ENCODE measurements at regions not wholly inside any gene's neighbourhood (a gene's known extent, or its start where the extent isn't known, plus 50 kb on each side); places are given as distances from the start of the nearest gene placed in this dataset.

- H3K4me3 ChIP-seq, result no peak overlapping the region
- in situ Hi-C loops (cut with MboI; ENCODE audit: low pct_unique_long_range_greater_than_20kb in 2 of 9, low sequenced_read_pairs in 9 of 9, unreplicated experiment in 9 of 9), result loop anchor here in 2 of 9 experiments (25.0 kb wide), 2 partner anchors 113 to 487 kb away; no protein-coding TSS in a partner anchor
- H3K27ac ChIP-seq, result no peak overlapping the region
- ATAC-seq (replicated peaks in 6 of 8), result no peak
- no peaks in the 10 kb centered on the region for H3K4me1 ChIP-seq (replicated peaks in 1 of 2)
- WGBS, 10 experiments, result 50 to 100% (median 91%) methylated on average over 1 to 2 of the region's 2 CpGs; no CpG with 5 or more reads in 6 of the 10 experiments
These were observed 168.8 kb upstream of the ST8SIA2 start for GRCh38 chr15:92224843-92225242.

DNA sequence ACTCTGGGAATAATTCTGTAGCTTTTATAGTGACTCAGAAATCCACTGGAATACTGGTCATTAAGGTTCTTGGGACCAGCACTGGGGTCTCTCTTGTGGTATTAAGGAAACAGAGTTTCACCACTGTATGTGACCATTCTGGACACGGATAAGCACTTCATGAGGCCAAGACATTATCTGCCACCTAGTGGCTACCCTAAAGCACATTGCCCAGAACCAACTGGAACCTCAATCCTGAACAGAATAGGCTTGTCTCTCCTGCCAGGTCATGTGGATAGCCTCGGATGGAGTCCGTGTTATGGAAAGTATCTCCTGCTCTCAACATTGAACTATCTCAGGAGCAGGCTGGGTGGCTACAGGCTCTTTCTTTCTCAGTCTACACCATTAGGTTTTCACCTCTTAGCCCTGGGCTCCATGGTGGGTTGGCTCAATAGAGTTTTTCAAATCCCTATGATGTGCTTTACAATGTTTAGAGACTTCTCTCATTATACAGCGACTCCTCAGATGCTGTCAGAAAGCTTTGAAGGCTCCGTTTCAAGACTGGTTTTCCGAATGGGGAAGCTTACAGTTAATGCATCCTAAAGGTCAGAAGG lies 167.6 kb upstream of the ST8SIA2 start:
- in situ Hi-C loops (cut with MboI; ENCODE audit: low pct_unique_long_range_greater_than_20kb in 2 of 9, low sequenced_read_pairs in 9 of 9, unreplicated experiment in 9 of 9), result loop anchor here in 1 of 9 experiments (25.0 kb wide), 1 partner anchor 486 kb away; no protein-coding TSS in a partner anchor
- Histone ChIP-seq H3K4me3 (no peak overlapping the region), H3K27ac (no peak overlapping the region), H3K4me1 (replicated peaks in 1 of 2) (no peaks in the 10 kb centered on the region)
- ATAC-seq (replicated peaks in 6 of 8), result peak in 4 of 8 experiments; percentile 27 to 95 (median 84)
- 0 to 80% (median 43%) methylated on average over 1 to 6 of the region's 6 CpGs for WGBS, 10 experiments

- in situ Hi-C loops (cut with MboI; ENCODE audit: low pct_unique_long_range_greater_than_20kb in 2 of 9, low sequenced_read_pairs in 9 of 9, unreplicated experiment in 9 of 9), result loop anchor here in 1 of 9 experiments (25.0 kb wide), 1 partner anchor 483 kb away; no protein-coding TSS in a partner anchor
- ATAC-seq (replicated peaks in 6 of 8), result no peak
- H3K4me1 ChIP-seq (replicated peaks in 1 of 2), result no peaks in the 10 kb centered on the region
- 0 to 92% (median 47%) methylated on average over 2 of the region's 2 CpGs; no CpG with 5 or more reads in 1 of the 10 experiments for WGBS, 10 experiments
- no peak overlapping the region for H3K27ac ChIP-seq
- H3K4me3 ChIP-seq, result no peak overlapping the region
These were observed 164.9 kb upstream of the ST8SIA2 start for GRCh38 chr15:92228830-92229229.

- H3K27ac ChIP-seq, result no peak overlapping the region
- WGBS, 10 experiments, result 14 to 100% (median 56%) methylated on average over 2 to 4 of the region's 4 CpGs
- in situ Hi-C loops (cut with MboI; ENCODE audit: low pct_unique_long_range_greater_than_20kb in 2 of 9, low sequenced_read_pairs in 9 of 9, unreplicated experiment in 9 of 9), result loop anchor here in 1 of 9 experiments (25.0 kb wide), 1 partner anchor 481 kb away; no protein-coding TSS in a partner anchor
- H3K4me3 ChIP-seq, result no peak overlapping the region
- ATAC-seq (replicated peaks in 6 of 8), result no peak
- no peaks in the 10 kb centered on the region for H3K4me1 ChIP-seq (replicated peaks in 1 of 2)
These were observed 162.2 kb upstream of the ST8SIA2 start for GRCh38 chr15:92231461-92231860.

- no peak overlapping the region for H3K27ac ChIP-seq
- in situ Hi-C loops (cut with MboI; ENCODE audit: low pct_unique_long_range_greater_than_20kb in 2 of 9, low sequenced_read_pairs in 9 of 9, unreplicated experiment in 9 of 9), result loop anchor here in 1 of 9 experiments (25.0 kb wide), 1 partner anchor 480 kb away; no protein-coding TSS in a partner anchor
- no peaks in the 10 kb centered on the region for H3K4me1 ChIP-seq (replicated peaks in 1 of 2)
- no peak overlapping the region for H3K4me3 ChIP-seq
- WGBS, 10 experiments, result 22 to 90% (median 50%) methylated on average over 1 to 6 of the region's 7 CpGs; no CpG with 5 or more reads in 3 of the 10 experiments
- no peak for ATAC-seq (replicated peaks in 6 of 8)
These were observed 161.4 kb upstream of the ST8SIA2 start for GRCh38 chr15:92232317-92232716.

DNA sequence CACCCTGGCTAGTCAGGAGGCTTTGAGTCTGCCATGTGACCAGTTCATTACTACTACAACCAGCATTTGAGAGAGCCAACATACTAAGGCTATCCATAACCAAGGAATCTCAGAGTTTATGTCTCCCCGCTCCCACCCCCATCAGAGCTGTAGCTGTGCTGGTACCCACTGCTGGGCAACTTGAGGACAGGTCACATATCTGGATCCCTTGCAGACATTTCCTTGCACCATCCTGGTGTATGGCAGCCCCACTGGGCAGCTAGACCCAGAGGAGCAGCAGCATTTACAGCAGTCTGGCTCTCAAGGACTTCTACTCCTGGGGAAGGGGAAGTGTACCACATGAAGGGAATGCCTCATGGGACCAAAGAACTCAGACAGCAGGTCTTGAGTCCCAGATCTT lies 160.8 kb upstream of the ST8SIA2 start:
- Histone ChIP-seq H3K4me3 (no peak overlapping the region), H3K4me1 (replicated peaks in 1 of 2) (no peaks in the 10 kb centered on the region), H3K27ac (no peak overlapping the region)
- 33 to 100% (median 100%) methylated on average over 1 of the region's 1 CpG; no CpG with 5 or more reads in 5 of the 10 experiments for WGBS, 10 experiments
- in situ Hi-C loops (cut with MboI; ENCODE audit: low pct_unique_long_range_greater_than_20kb in 2 of 9, low sequenced_read_pairs in 9 of 9, unreplicated experiment in 9 of 9), result loop anchor here in 1 of 9 experiments (25.0 kb wide), 1 partner anchor 479 kb away; no protein-coding TSS in a partner anchor
- ATAC-seq (replicated peaks in 6 of 8), result no peak

DNA sequence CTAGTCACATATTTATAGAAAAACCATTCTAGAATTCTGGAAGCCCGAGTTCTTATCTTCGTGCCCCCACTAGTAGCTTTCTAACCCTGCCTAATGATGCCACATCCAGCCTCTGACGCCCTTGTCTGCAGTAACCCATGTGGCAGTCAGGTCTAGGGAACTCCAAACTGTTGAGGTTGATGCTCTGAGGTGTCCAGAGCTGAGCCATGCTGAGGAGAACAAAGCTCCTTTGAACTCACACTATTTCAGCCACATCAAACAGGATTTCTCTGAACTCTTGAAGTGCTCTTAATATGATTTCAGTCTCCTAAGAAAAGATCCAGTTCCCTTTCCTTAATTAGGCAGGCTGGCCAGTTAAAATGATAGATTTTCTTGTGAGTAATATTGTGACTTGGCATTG lies 150.5 kb upstream of the ST8SIA2 start:
- WGBS, 10 experiments, result 0 to 100% (median 60%) methylated on average over 1 to 3 of the region's 3 CpGs; no CpG with 5 or more reads in 1 of the 10 experiments
- in situ Hi-C loops (cut with MboI; ENCODE audit: low pct_unique_long_range_greater_than_20kb in 2 of 9, low sequenced_read_pairs in 9 of 9, unreplicated experiment in 9 of 9), result loop anchor here in 1 of 9 experiments (25.0 kb wide), 1 partner anchor 469 kb away; no protein-coding TSS in a partner anchor
- no peak for ATAC-seq (replicated peaks in 6 of 8)
- Histone ChIP-seq H3K4me1 (replicated peaks in 1 of 2) (no peaks in the 10 kb centered on the region), H3K4me3 (no peak overlapping the region), H3K27ac (no peak overlapping the region)

DNA sequence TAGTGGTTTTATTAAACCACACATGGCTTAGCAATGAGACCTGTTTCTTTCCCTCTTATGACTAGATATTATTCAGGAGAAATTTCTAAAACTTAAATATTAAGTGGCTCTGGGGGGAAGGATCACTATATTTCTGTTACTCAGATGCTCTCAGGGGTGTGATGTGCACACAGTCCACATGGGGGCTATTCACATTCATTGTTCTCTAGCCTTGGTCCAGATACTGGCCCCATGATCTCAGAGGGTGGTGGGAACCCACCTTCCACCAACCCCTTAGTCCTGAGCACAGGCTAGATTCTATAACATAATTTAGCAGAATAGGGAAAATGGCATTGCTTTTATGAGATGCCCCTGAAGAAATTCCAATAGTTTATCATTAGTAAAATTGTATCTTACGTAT lies 149.0 kb upstream of the ST8SIA2 start:
- Histone ChIP-seq H3K4me1 (replicated peaks in 1 of 2) (no peaks in the 10 kb centered on the region), H3K4me3 (no peak overlapping the region), H3K27ac (no peak overlapping the region)
- in situ Hi-C loops (cut with MboI; ENCODE audit: low pct_unique_long_range_greater_than_20kb in 2 of 9, low sequenced_read_pairs in 9 of 9, unreplicated experiment in 9 of 9), result loop anchor here in 1 of 9 experiments (25.0 kb wide), 1 partner anchor 468 kb away; no protein-coding TSS in a partner anchor
- ATAC-seq (replicated peaks in 6 of 8), result no peak
- 13 to 100% (median 60%) methylated on average over 1 of the region's 1 CpG; no CpG with 5 or more reads in 4 of the 10 experiments for WGBS, 10 experiments

DNA sequence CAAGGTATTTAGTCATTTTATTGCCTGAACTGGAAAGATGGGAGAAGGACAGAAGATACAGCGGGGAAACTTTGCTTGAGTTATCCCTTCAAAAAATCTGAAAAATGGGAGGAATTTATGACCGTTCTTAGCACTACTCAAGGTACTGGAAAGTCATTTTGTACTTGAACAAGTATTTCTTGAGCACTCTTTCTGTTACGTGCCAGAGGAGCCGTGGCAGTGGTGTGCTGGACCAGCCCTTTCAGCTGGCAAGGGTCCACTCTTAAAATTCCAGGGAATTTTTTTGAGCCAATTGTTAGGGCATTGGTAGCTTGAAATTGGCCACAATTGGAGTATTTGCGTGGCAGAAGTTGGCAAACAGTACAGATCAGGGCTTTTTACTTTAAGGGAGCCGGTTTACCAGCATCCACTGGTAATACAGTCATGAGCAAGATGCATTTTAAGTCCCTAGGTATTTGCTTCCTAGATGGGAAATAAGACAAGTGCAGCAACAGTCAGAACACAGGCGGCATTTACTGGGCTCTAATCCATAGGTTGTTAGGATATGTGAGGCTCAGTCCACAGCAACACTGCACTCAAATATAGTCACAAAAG lies 145.9 kb upstream of the ST8SIA2 start:
- in situ Hi-C loops (cut with MboI; ENCODE audit: low pct_unique_long_range_greater_than_20kb in 2 of 9, low sequenced_read_pairs in 9 of 9, unreplicated experiment in 9 of 9), result loop anchor here in 1 of 9 experiments (25.0 kb wide), 1 partner anchor 465 kb away; no protein-coding TSS in a partner anchor
- no peak for ATAC-seq (replicated peaks in 6 of 8)
- Histone ChIP-seq H3K4me3 (no peak overlapping the region), H3K27ac (no peak overlapping the region), H3K4me1 (replicated peaks in 1 of 2) (no peaks in the 10 kb centered on the region)
- 6 to 100% (median 80%) methylated on average over 1 to 7 of the region's 7 CpGs; no CpG with 5 or more reads in 1 of the 10 experiments for WGBS, 10 experiments

DNA sequence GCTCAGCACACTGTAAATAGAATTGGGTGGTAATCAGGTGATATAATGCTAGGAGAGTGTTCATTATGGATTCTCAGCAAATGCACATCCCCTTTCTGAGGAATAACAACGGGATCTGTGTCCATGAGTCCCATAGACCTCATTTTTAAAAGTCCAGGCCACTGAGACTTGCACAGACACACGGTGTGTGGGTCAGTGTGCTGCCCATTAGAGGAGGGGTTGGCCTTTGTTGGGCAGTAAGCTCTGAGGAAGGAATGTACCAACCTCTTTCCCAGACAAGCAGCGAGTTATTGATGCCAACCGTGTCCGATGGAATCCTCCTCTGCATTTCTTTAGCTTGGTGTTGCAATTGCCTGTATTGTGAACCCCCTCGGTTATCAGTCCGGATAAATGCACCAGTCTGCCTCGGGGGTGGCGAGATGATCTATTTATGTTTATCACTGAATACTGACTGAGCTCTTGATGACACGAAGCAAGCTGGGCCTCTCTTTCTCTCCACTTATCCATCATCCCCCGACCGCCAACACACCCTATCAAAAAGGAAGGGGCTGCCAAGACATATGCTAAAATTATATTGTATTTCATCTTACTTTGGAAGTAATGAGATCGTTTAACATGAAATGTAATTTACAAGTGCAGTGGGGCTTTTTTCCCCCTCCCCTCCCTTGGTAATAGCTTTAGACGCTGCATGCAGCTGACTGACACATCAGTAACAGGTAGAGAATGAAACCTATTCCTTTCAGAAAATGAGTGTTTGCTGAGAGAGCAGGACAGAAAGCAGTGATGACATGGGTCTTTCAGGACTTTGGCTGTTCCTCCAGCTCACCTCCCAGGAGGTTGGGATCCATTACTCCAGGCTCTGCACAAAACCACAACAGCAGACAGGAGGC lies 126.6 kb upstream of the ST8SIA2 start:
- WGBS, 10 experiments, result 0 to 80% (median 49%) methylated on average over 1 to 9 of the region's 14 CpGs
- ATAC-seq (replicated peaks in 6 of 8), result peak in 5 of 8 experiments; percentile 47 to 95 (median 90)
- Histone ChIP-seq H3K4me3 (no peak overlapping the region), H3K27ac (peak overlapping the region in 1 of 2 donors; percentile 35), H3K4me1 (replicated peaks in 1 of 2) (peaks cover 7 to 14% of the 10 kb centered on the region in 2 donors)
- in situ Hi-C loops (cut with MboI; ENCODE audit: low pct_unique_long_range_greater_than_20kb in 2 of 9, low sequenced_read_pairs in 9 of 9, unreplicated experiment in 9 of 9), result no loop called here

- WGBS, 10 experiments, result 10 to 100% (median 80%) methylated on average over 1 to 3 of the region's 3 CpGs; no CpG with 5 or more reads in 3 of the 10 experiments
- Histone ChIP-seq H3K4me3 (no peak overlapping the region), H3K4me1 (replicated peaks in 1 of 2) (peaks cover 15 to 22% of the 10 kb centered on the region in 2 donors), H3K27ac (no peak overlapping the region)
- ATAC-seq (replicated peaks in 6 of 8), result no peak
- in situ Hi-C loops (cut with MboI; ENCODE audit: low pct_unique_long_range_greater_than_20kb in 2 of 9, low sequenced_read_pairs in 9 of 9, unreplicated experiment in 9 of 9), result no loop called here
These were observed 124.8 kb upstream of the ST8SIA2 start for GRCh38 chr15:92268900-92269299.

DNA sequence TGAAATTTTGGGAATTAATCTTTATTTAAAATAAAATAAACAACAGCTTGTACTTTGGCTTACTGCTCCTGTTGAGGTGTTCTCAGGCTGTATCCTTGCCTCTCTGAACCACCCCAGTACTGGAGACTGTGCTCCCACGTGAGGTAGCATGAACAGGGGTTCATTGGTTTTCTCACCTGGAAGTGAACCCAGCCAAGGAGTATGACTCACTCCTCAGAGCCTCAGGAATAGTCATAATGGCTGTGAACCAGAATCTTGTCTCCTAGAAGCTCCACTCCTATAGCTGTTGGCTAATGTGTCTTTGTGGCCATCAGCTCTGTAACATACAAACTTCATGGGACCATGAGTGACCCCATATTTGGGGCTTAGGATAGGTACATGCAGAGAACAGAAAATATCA lies 122.5 kb upstream of the ST8SIA2 start:
- Histone ChIP-seq H3K27ac (no peak overlapping the region), H3K4me3 (no peak overlapping the region), H3K4me1 (replicated peaks in 1 of 2) (peaks cover 15 to 26% of the 10 kb centered on the region in 2 donors)
- no peak for ATAC-seq (replicated peaks in 6 of 8)
- 0 to 91% (median 82%) methylated on average over 1 of the region's 1 CpG; no CpG with 5 or more reads in 6 of the 10 experiments for WGBS, 10 experiments
- in situ Hi-C loops (cut with MboI; ENCODE audit: low pct_unique_long_range_greater_than_20kb in 2 of 9, low sequenced_read_pairs in 9 of 9, unreplicated experiment in 9 of 9), result no loop called here

Measured in motor neuron (in vitro differentiated cells).